ENCODE measurements at regions not wholly inside any gene's neighbourhood (a gene's known extent, or its start where the extent isn't known, plus 50 kb on each side); places are given as distances from the start of the nearest gene placed in this dataset.

- DNase-seq (ENCODE audit: low spot score in 2 of 2): no peak
- no peaks in the 10 kb centered on the region for H3K4me1 ChIP-seq
- no peak for TF ChIP-seq CTCF (IDR thresholded peaks at IDR 0.05)
- no peaks in the 10 kb centered on the region for H3K36me3 ChIP-seq
- intact Hi-C loops (cut with DNase I): no loop called here
- H3K4me3 ChIP-seq: no peak overlapping the region
- H3K27me3 ChIP-seq: peaks cover 27% of the 10 kb centered on the region
- no peak overlapping the region for H3K27ac ChIP-seq
- H3K9me3 ChIP-seq: no peaks in the 10 kb centered on the region
These were observed 66.5 kb downstream of the UNCX start for GRCh38 chr7:1298931-1299885.

- TF ChIP-seq CTCF (IDR thresholded peaks at IDR 0.05): no peak
- no peaks in the 10 kb centered on the region for H3K9me3 ChIP-seq
- H3K27me3 ChIP-seq: peaks cover 27% of the 10 kb centered on the region
- H3K4me1 ChIP-seq: no peaks in the 10 kb centered on the region
- DNase-seq (ENCODE audit: low spot score in 2 of 2): no peak
- H3K4me3 ChIP-seq: no peak overlapping the region
- intact Hi-C loops (cut with DNase I): no loop called here
- no peak overlapping the region for H3K27ac ChIP-seq
- H3K36me3 ChIP-seq: no peaks in the 10 kb centered on the region
These were observed 67.5 kb downstream of the UNCX start for GRCh38 chr7:1300206-1300605.

DNA sequence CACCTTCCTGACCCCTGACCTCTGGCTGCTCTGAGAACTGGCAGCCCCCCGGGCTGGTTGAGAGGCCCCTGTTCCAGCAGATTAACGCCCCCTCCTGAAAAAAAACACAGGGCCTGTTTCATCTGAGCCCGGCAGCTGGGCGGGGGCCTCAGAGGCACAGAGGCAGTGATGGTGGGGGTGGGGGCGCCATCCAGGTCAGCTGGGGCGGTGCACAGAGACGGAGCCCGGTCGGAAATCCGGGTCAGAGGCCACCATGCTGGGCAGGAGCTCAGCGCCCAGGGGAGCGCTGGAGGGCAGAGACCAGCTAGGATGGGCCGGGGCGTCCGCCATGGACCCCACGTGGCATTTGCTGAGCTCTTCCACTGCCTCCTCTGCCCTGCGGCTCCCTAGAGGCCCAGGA lies 68.0 kb downstream of the UNCX start:
- H3K9me3 ChIP-seq: no peaks in the 10 kb centered on the region
- H3K4me1 ChIP-seq: no peaks in the 10 kb centered on the region
- DNase-seq (ENCODE audit: low spot score in 2 of 2): no peak
- TF ChIP-seq CTCF (IDR thresholded peaks at IDR 0.05): no peak
- intact Hi-C loops (cut with DNase I): no loop called here
- no peaks in the 10 kb centered on the region for H3K36me3 ChIP-seq
- H3K4me3 ChIP-seq: no peak overlapping the region
- peaks cover 26% of the 10 kb centered on the region for H3K27me3 ChIP-seq
- H3K27ac ChIP-seq: no peak overlapping the region

DNA sequence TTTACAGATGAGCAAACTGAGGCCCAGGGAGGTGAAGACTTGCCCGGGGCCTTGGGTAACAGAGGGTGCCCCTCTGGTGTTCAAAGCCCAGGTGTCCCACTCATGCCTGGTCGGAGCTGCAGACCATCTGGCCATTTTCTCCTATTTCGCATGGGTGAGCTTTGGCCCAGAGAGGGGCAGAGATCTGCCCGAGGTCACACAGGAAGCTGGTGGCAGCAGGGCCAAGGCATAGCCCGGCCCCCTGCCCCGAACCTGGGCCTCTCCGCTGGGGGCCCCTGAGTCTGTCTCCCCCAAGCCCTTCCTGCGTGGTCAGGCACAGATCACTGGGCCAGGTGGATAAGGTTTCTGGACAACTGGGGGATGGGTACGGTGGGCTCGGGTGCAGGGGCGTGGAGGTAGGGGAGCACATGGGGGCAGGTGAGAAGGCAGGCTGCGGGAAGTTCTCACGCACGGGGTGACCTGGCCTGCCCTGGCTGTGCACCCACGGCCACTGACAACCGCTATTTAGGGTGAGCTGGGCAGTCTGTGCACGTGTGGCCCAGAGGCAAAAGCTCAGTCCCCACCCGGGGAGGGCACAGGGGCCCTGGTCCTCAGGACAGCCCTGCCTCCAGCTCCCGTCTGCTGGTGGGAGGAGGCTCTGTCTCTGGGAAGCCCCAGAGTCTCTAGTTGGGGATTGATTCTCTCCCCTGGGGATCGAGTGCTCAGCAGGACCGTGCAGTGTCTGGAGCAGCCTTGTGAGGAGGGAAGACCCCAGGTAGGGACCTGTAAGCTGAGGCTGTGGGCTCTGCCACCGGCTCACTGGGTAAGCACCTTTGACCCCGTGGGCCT lies 68.6 kb downstream of the UNCX start:
- TF ChIP-seq CTCF (IDR thresholded peaks at IDR 0.05): no peak
- H3K27me3 ChIP-seq: peaks cover 20% of the 10 kb centered on the region
- no peaks in the 10 kb centered on the region for H3K36me3 ChIP-seq
- H3K27ac ChIP-seq: no peak overlapping the region
- no peaks in the 10 kb centered on the region for H3K4me1 ChIP-seq
- H3K9me3 ChIP-seq: no peaks in the 10 kb centered on the region
- DNase-seq (ENCODE audit: low spot score in 2 of 2): no peak
- no peak overlapping the region for H3K4me3 ChIP-seq
- intact Hi-C loops (cut with DNase I): no loop called here

DNA sequence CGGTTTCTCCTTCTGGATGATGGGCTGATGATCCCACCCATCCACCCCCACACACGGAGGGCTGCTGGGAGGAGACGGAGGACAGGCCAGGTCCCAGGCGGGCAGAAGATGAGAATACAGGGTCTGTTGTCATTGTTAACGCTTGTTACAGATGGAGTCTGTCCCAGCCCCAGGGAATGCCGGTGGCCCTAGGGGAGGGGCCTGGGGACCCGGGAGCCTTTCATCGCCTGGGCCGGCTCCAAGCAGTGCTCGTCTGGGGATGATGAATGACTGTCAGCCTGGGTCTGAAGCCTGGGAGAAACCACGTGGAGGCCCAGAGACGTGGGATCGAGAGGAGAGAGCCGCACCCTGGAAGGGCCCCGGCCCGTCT lies 69.2 kb downstream of the UNCX start:
- Histone ChIP-seq H3K27ac (no peak overlapping the region), H3K9me3 (no peaks in the 10 kb centered on the region), H3K36me3 (no peaks in the 10 kb centered on the region), H3K4me1 (no peaks in the 10 kb centered on the region), H3K27me3 (peaks cover 14% of the 10 kb centered on the region), H3K4me3 (no peak overlapping the region)
- intact Hi-C loops (cut with DNase I): no loop called here
- no peak for DNase-seq (ENCODE audit: low spot score in 2 of 2)
- TF ChIP-seq CTCF (IDR thresholded peaks at IDR 0.05): no peak

All from ascending aorta (tissue), 2 donors.